Lung (tissue), 11 donors: ENCODE measurements at regions not wholly inside any gene's neighbourhood (a gene's known extent, or its start where the extent isn't known, plus 50 kb on each side); places are given as distances from the start of the nearest gene placed in this dataset.

Source experiments
- ATAC-seq: fragments of 200-7000 bp; cut with Tn5 transposase; one replicate; pipeline ENCODE4 v1.9.1; 2020; ENCODE audit warnings: moderate number of reproducible peaks; ENCODE audit not compliant: insufficient read depth, low FRiP score
- DNase-seq, 3 donors: peaks; one replicate each; pipeline ENCODE4 v3.0.0-alpha.2; 2013 to 2017
- H3K27ac ChIP-seq, 2 donors: one replicate each; pipeline ENCODE4 v1.5.1; 2013; ENCODE audit warnings: mild to moderate bottlenecking in 2 of 2, moderate library complexity in 2 of 2, control low read depth in 1 of 2, inconsistent platforms in 1 of 2, low read depth in 1 of 2, low read length in 1 of 2
- H3K27me3 ChIP-seq, 3 donors: one replicate each; pipeline ENCODE4 v1.5.1; 2013; ENCODE audit warnings: low read length in 2 of 3; ENCODE audit not compliant: control insufficient read depth in 3 of 3, insufficient read depth in 3 of 3
- H3K36me3 ChIP-seq, 4 donors: one replicate each; pipeline ENCODE4 v1.5.1; 2013; ENCODE audit warnings: low read length in 4 of 4, mild to moderate bottlenecking in 1 of 4, moderate library complexity in 1 of 4; ENCODE audit not compliant: control insufficient read depth in 4 of 4, insufficient read depth in 4 of 4
- H3K4me1 ChIP-seq, 5 donors: one replicate each; pipeline ENCODE4 v1.5.1; 2013; ENCODE audit warnings: low read length in 5 of 5, mild to moderate bottlenecking in 2 of 5, moderate library complexity in 1 of 5; ENCODE audit not compliant: control insufficient read depth in 5 of 5, insufficient read depth in 5 of 5
- H3K4me3 ChIP-seq: one replicate; pipeline ENCODE4 v1.5.1; 2013; ENCODE audit warnings: mild to moderate bottlenecking, control low read depth, moderate library complexity
- H3K9ac ChIP-seq, 2 donors: one replicate each; pipeline ENCODE4 v1.5.1; 2013; ENCODE audit warnings: low read length in 2 of 2, control low read depth in 1 of 2; ENCODE audit not compliant: insufficient read depth in 1 of 2
- H3K9me3 ChIP-seq, 4 donors: one replicate each; pipeline ENCODE4 v1.5.1; 2013; ENCODE audit warnings: low read length in 3 of 4, mild to moderate bottlenecking in 1 of 4, moderate library complexity in 1 of 4; ENCODE audit not compliant: control insufficient read depth in 4 of 4, insufficient read depth in 3 of 4
- CTCF ChIP-seq: IDR thresholded peaks from 2 replicates; pipeline ENCODE4 v1.5.1; 2012; ENCODE audit warnings: mild to moderate bottlenecking; ENCODE audit errors: control extremely low read depth, extremely low read depth
- WGBS, 2 donors: extraction: QIAGEN DNeasy Blood & Tissue Kit; methylation state at CpG; one replicate each; pipeline ENCODE4 v1.1.7; 2013; 5-methylcytosine and 5-hydroxymethylcytosine counted together
- donor health status: control.
- donor health status: control.
- donor health status: Bipolar disorder and iron deficiency.
- donor health status: healthy.
- donor health status: DM: yes; HTN: yes; CAD: no.

DNA sequence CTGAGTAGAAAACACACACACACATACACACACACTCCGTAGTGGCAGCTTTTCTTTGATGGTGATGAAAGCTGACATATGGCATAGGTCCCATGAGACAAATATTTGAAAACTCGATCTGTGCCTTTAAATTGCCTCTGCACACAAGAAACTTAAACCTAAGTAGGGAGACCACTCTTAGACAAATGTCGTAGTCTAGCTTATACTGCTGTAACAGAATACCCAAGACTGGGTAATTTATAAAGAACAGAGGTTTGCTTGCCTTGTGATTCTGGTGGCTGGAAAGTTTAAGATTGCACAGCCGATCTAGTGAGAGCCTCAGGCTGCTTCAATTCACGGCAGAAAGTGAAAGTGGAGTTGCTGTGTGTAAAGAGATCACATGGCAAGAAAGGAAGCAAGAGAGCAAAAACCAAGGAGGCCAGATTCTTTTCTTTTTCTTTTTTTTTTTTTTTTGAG lies 489.4 kb upstream of the SORCS1 start:
- Histone ChIP-seq H3K36me3 (no peaks in the 10 kb centered on the region), H3K4me3 (no peak overlapping the region), H3K27me3 (no peaks in the 10 kb centered on the region), H3K9ac (peak overlapping the region; percentile 24 to 44), H3K9me3 (no peaks in the 10 kb centered on the region), H3K4me1 (no peaks in the 10 kb centered on the region), H3K27ac (no peak overlapping the region)
- 7 to 16% methylated on average over 5 of the region's 5 CpGs for WGBS, 2 donors
- peak; percentile 76 for ATAC-seq
- peak; percentile 24 to 77 (median 46) for DNase-seq
- no peak for TF ChIP-seq CTCF

DNA sequence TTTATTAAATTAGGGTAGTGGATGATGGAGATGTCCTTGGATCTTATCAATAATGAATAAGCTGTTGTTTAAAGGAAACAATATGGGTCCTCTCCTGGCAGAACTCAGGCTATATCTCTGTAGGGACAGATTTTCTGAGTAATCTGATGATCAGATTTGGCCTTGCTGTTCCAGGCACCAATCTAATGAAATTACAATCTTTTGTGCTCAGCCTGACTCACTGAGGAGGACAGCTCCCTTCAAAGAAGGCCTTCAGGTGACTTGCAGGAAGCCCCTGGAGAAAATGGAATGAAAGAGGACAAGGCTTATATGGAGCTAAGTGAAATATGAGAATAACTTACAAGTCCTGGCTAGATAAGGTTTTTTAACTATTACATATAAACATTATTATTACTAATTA lies 486.4 kb upstream of the SORCS1 start:
- ATAC-seq: no peak
- no peak overlapping the region for H3K9ac ChIP-seq

GRCh38 chr10:107649249-107649648 lies 484.7 kb upstream of the SORCS1 start:
- peaks cover 0 to 2% (median 0%) of the 10 kb centered on the region in 3 donors for H3K27me3 ChIP-seq
- ATAC-seq: no peak
- WGBS, 2 donors: 92 to 97% methylated on average over 4 of the region's 4 CpGs

More for the DNA sequence above, 486.4 kb upstream of the SORCS1 start:
- no peak overlapping the region for H3K27ac ChIP-seq
- no peaks in the 10 kb centered on the region for H3K4me1 ChIP-seq
- no peaks in the 10 kb centered on the region for H3K36me3 ChIP-seq
- DNase-seq: no peak
- no peak overlapping the region for H3K4me3 ChIP-seq
- no peak for TF ChIP-seq CTCF
- peaks cover 0 to 2% (median 0%) of the 10 kb centered on the region in 3 donors for H3K27me3 ChIP-seq
- H3K9me3 ChIP-seq: no peaks in the 10 kb centered on the region

More at GRCh38 chr10:107649249-107649648, 484.7 kb upstream of the SORCS1 start:
- Histone ChIP-seq H3K36me3 (no peaks in the 10 kb centered on the region), H3K4me1 (no peaks in the 10 kb centered on the region), H3K4me3 (no peak overlapping the region), H3K9me3 (no peaks in the 10 kb centered on the region), H3K9ac (no peak overlapping the region), H3K27ac (no peak overlapping the region)
- TF ChIP-seq CTCF: no peak
- no peak for DNase-seq
